Body of pancreas (tissue), 4 donors: ENCODE measurements at regions not wholly inside any gene's neighbourhood (a gene's known extent, or its start where the extent isn't known, plus 50 kb on each side); places are given as distances from the start of the nearest gene placed in this dataset.

Experiments
- CTCF ChIP-seq, 7 experiments: fragments of 450-650 bp in 4 of 7; fragments of 200-600 bp in 3 of 7; sonication (generic) in 3 of 7; IDR thresholded peaks; one replicate each; pipeline ENCODE4 v1.5.1; 2016 to 2019; ENCODE audit warnings: antibody characterized with exemption in 7 of 7
- POLR2A ChIP-seq, 3 donors: fragments of 450-650 bp; IDR thresholded peaks; one replicate each; pipeline ENCODE4 v1.6.1; 2016; ENCODE audit warnings: antibody characterized with exemption in 3 of 3, mild to moderate bottlenecking in 2 of 3

GRCh38 chr17:72304859-72305258, 184.0 kb downstream of the SOX9 start:
- TF ChIP-seq CTCF (IDR thresholded peaks at IDR 0.05) (no peak), POLR2A (IDR thresholded peaks at IDR 0.05) (no peak)
